ENCODE measurements at regions not wholly inside any gene's neighbourhood (a gene's known extent, or its start where the extent isn't known, plus 50 kb on each side); places are given as distances from the start of the nearest gene placed in this dataset.

DNA sequence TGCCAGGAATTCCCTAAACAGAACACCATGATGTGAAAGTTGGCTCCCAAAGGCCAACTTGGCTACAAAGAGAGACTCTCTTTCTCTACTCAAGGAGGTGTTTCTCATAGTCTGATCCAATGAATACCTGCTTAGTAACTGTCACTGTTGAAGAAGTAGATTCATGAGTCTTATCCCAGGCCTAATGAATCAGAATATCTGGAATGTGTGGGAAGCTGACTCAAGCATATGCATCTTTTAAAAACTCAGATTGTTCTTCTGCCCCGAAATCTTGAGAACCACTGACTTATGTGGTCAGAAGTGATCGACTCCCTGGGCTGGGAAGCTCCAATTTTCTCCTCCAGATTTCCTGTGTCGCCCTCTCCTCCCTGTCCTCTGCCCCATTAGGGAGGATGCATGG lies 345.6 kb downstream of the PLK2 start:
- BruUV-seq (replicated peaks) = no TSS peak
- CTCF ChIA-PET = no interaction called here
- no peak overlapping the region for H3K27ac ChIP-seq (ENCODE audit: low read depth, low read length, poor library complexity, severe bottlenecking)
- no peak for DNase-seq (ENCODE audit: low spot score)
- H3K36me3 ChIP-seq (ENCODE audit: insufficient read depth, low read length, poor library complexity, severe bottlenecking) = no peaks in the 10 kb centered on the region
- intact Hi-C loops (cut with micrococcal nuclease; ENCODE audit: unreplicated experiment) = no loop called here
- H3K27me3 ChIP-seq (replicated peaks; ENCODE audit: insufficient read depth, low read depth, low read length, poor library complexity) = peaks cover 12% of the 10 kb centered on the region
- no peak overlapping the region for H3K4me3 ChIP-seq (ENCODE audit: low read depth, low read length, poor library complexity, severe bottlenecking)
- TF ChIP-seq, protein P1, sequence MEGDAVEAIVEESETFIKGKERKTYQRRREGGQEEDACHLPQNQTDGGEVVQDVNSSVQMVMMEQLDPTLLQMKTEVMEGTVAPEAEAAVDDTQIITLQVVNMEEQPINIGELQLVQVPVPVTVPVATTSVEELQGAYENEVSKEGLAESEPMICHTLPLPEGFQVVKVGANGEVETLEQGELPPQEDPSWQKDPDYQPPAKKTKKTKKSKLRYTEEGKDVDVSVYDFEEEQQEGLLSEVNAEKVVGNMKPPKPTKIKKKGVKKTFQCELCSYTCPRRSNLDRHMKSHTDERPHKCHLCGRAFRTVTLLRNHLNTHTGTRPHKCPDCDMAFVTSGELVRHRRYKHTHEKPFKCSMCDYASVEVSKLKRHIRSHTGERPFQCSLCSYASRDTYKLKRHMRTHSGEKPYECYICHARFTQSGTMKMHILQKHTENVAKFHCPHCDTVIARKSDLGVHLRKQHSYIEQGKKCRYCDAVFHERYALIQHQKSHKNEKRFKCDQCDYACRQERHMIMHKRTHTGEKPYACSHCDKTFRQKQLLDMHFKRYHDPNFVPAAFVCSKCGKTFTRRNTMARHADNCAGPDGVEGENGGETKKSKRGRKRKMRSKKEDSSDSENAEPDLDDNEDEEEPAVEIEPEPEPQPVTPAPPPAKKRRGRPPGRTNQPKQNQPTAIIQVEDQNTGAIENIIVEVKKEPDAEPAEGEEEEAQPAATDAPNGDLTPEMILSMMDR (conservative IDR thresholded peaks at IDR 0.05; ENCODE audit: low read depth, low read length) = no peak
- TF ChIP-seq EZH2 (IDR thresholded peaks at IDR 0.05; ENCODE audit: borderline replicate concordance, low read depth, low read length, poor library complexity, severe bottlenecking) = no peak
- no peaks in the 10 kb centered on the region for H3K4me1 ChIP-seq (ENCODE audit: insufficient read depth, low read length, poor library complexity, severe bottlenecking)
- no peaks in the 10 kb centered on the region for H3K9me3 ChIP-seq (ENCODE audit: low read depth, low read length, poor library complexity, severe bottlenecking)
- POLR2A ChIA-PET (ENCODE audit: low non-redundant PET) = no interaction called here

DNA sequence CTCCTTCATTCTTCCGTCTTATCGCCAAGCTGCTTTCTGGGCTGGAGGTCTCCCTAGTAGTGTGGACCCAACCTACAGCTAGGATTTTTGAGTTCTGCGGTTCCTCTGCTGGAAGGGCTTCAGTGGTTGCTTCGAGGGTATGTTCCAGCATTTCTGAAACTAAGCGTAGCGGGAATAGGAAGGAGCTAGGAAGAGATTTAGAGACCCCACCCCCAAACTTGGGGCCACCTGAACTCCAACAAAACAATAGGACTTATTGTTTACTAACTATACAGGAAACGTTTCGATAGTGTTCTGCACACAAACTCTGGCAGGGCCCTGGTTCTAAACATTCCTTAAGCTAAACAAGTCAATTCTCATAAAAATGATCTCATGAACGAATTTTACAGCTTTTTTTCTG lies 346.7 kb downstream of the PLK2 start:
- H3K4me1 ChIP-seq (ENCODE audit: insufficient read depth, low read length, poor library complexity, severe bottlenecking) = no peaks in the 10 kb centered on the region
- DNase-seq (ENCODE audit: low spot score) = no peak
- POLR2A ChIA-PET (ENCODE audit: low non-redundant PET) = no interaction called here
- no peaks in the 10 kb centered on the region for H3K36me3 ChIP-seq (ENCODE audit: insufficient read depth, low read length, poor library complexity, severe bottlenecking)
- CTCF ChIA-PET = no interaction called here
- no peak overlapping the region for H3K4me3 ChIP-seq (ENCODE audit: low read depth, low read length, poor library complexity, severe bottlenecking)
- H3K9me3 ChIP-seq (ENCODE audit: low read depth, low read length, poor library complexity, severe bottlenecking) = no peaks in the 10 kb centered on the region
- peaks cover 7% of the 10 kb centered on the region for H3K27me3 ChIP-seq (replicated peaks; ENCODE audit: insufficient read depth, low read depth, low read length, poor library complexity)
- TF ChIP-seq EZH2 (IDR thresholded peaks at IDR 0.05; ENCODE audit: borderline replicate concordance, low read depth, low read length, poor library complexity, severe bottlenecking) = no peak
- TF ChIP-seq, protein P1 (conservative IDR thresholded peaks at IDR 0.05; ENCODE audit: low read depth, low read length) = no peak
- BruUV-seq (replicated peaks) = no TSS peak
- intact Hi-C loops (cut with micrococcal nuclease; ENCODE audit: unreplicated experiment) = no loop called here
- no peak overlapping the region for H3K27ac ChIP-seq (ENCODE audit: low read depth, low read length, poor library complexity, severe bottlenecking)

DNA sequence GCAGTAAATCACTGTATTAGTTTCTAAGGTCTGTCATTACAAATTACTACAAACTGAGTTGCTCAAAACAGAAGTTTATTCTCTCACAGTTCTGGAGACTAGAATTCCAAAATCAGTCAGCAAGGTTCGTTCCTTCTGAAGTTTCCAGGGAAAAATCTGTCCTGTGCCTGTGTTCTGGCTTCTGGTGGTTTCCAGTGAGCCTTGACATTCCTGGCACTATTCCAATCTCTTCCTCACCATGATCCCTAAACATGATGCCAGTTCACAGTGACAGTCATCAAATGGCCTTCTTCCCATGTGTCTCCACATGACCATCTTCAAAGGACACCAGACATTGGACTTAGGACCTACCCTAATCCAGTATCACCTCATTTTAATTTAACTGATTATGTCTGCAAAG lies 351.4 kb downstream of the PLK2 start:
- Histone ChIP-seq H3K4me3 (ENCODE audit: low read depth, low read length, poor library complexity, severe bottlenecking) (no peak overlapping the region), H3K36me3 (ENCODE audit: insufficient read depth, low read length, poor library complexity, severe bottlenecking) (no peaks in the 10 kb centered on the region), H3K4me1 (ENCODE audit: insufficient read depth, low read length, poor library complexity, severe bottlenecking) (no peaks in the 10 kb centered on the region), H3K27me3 (replicated peaks; ENCODE audit: insufficient read depth, low read depth, low read length, poor library complexity) (no peaks in the 10 kb centered on the region), H3K9me3 (ENCODE audit: low read depth, low read length, poor library complexity, severe bottlenecking) (no peaks in the 10 kb centered on the region), H3K27ac (ENCODE audit: low read depth, low read length, poor library complexity, severe bottlenecking) (no peak overlapping the region)
- TF ChIP-seq, protein P1 (conservative IDR thresholded peaks at IDR 0.05; ENCODE audit: low read depth, low read length) = no peak
- no peak for TF ChIP-seq EZH2 (IDR thresholded peaks at IDR 0.05; ENCODE audit: borderline replicate concordance, low read depth, low read length, poor library complexity, severe bottlenecking)
- ChIA-PET CTCF (no interaction called here), POLR2A (ENCODE audit: low non-redundant PET) (no interaction called here)
- intact Hi-C loops (cut with micrococcal nuclease; ENCODE audit: unreplicated experiment) = no loop called here
- BruUV-seq (replicated peaks) = no TSS peak
- no peak for DNase-seq (ENCODE audit: low spot score)
